ENCODE measurements at regions not wholly inside any gene's neighbourhood (a gene's known extent, or its start where the extent isn't known, plus 50 kb on each side); places are given as distances from the start of the nearest gene placed in this dataset.

- TF ChIP-seq POLR2A (IDR thresholded peaks at IDR 0.05) (no peak), CTCF (IDR thresholded peaks at IDR 0.05) (no peak)
Observed at GRCh38 chr12:3980504-3981272, 107.5 kb upstream of the PARP11 start.
